Subcutaneous abdominal adipose tissue (tissue), 5 donors: ENCODE measurements at regions not wholly inside any gene's neighbourhood (a gene's known extent, or its start where the extent isn't known, plus 50 kb on each side); places are given as distances from the start of the nearest gene placed in this dataset.

Source experiments
- H3K27ac ChIP-seq: one replicate; pipeline ENCODE4 v1.7.0; 2013; ENCODE audit warnings: low read depth, mild to moderate bottlenecking, inconsistent platforms, low read length, moderate library complexity
- H3K27me3 ChIP-seq, 5 donors: one replicate each; pipeline ENCODE4 v1.7.0; 2013; ENCODE audit warnings: low read length in 5 of 5, inconsistent platforms in 1 of 5; ENCODE audit not compliant: control insufficient read depth in 5 of 5, insufficient read depth in 4 of 5
- H3K36me3 ChIP-seq, 5 donors: one replicate each; pipeline ENCODE4 v1.7.0; 2013; ENCODE audit warnings: low read length in 5 of 5; ENCODE audit not compliant: control insufficient read depth in 5 of 5, insufficient read depth in 5 of 5
- H3K4me1 ChIP-seq, 5 donors: one replicate each; pipeline ENCODE4 v1.7.0; 2013; ENCODE audit warnings: low read length in 5 of 5, mild to moderate bottlenecking in 3 of 5, moderate library complexity in 1 of 5; ENCODE audit not compliant: control insufficient read depth in 5 of 5, insufficient read depth in 5 of 5
- H3K4me3 ChIP-seq, 5 donors: one replicate each; pipeline ENCODE4 v1.7.0; 2013; ENCODE audit warnings: low read length in 5 of 5, low read depth in 1 of 5
- H3K9ac ChIP-seq, 5 donors: one replicate each; pipeline ENCODE4 v1.7.0; 2013; ENCODE audit warnings: low read length in 5 of 5, mild to moderate bottlenecking in 4 of 5, moderate library complexity in 3 of 5
- H3K9me3 ChIP-seq, 5 donors: one replicate each; pipeline ENCODE4 v1.7.0; 2013; ENCODE audit warnings: low read length in 5 of 5; ENCODE audit not compliant: control insufficient read depth in 5 of 5
- donor health status: healthy.
- donor health status: healthy.
- donor health status: healthy.
- donor health status: healthy.
- donor health status: healthy.

- H3K36me3 ChIP-seq: no peaks in the 10 kb centered on the region
These were observed 111.6 kb upstream of the ESRRB start for GRCh38 chr14:76264384-76264783.

GRCh38 chr14:76267322-76268046, 108.5 kb upstream of the ESRRB start:
- no peak overlapping the region for H3K27ac ChIP-seq
- H3K4me1 ChIP-seq: peaks cover 0 to 12% (median 8%) of the 10 kb centered on the region in 5 donors
- no peaks in the 10 kb centered on the region for H3K36me3 ChIP-seq

More at GRCh38 chr14:76264384-76264783, 111.6 kb upstream of the ESRRB start:
- Histone ChIP-seq H3K9me3 (no peaks in the 10 kb centered on the region), H3K4me1 (peaks cover 0 to 12% (median 8%) of the 10 kb centered on the region in 5 donors), H3K9ac (no peak overlapping the region), H3K4me3 (no peak overlapping the region), H3K27ac (no peak overlapping the region), H3K27me3 (no peaks in the 10 kb centered on the region)

GRCh38 chr14:76268047-76268431, 107.9 kb upstream of the ESRRB start:
- Histone ChIP-seq H3K27ac (no peak overlapping the region), H3K36me3 (no peaks in the 10 kb centered on the region), H3K27me3 (no peaks in the 10 kb centered on the region), H3K9me3 (no peaks in the 10 kb centered on the region), H3K4me3 (peak overlapping the region; percentile 64 to 80 (median 71)), H3K9ac (peak overlapping the region in 2 of 5 donors; percentile 52 to 68), H3K4me1 (peaks cover 0 to 12% (median 8%) of the 10 kb centered on the region in 5 donors)

More at GRCh38 chr14:76267322-76268046, 108.5 kb upstream of the ESRRB start:
- Histone ChIP-seq H3K27me3 (no peaks in the 10 kb centered on the region), H3K9ac (peak overlapping the region; percentile 33 to 72 (median 52)), H3K4me3 (peak overlapping the region; percentile 64 to 81 (median 71)), H3K9me3 (no peaks in the 10 kb centered on the region)

GRCh38 chr14:76268700-76269099, 107.2 kb upstream of the ESRRB start:
- H3K36me3 ChIP-seq: no peaks in the 10 kb centered on the region
- H3K9ac ChIP-seq: no peak overlapping the region
- no peak overlapping the region for H3K27ac ChIP-seq
- H3K4me3 ChIP-seq: no peak overlapping the region
- no peaks in the 10 kb centered on the region for H3K27me3 ChIP-seq
- H3K9me3 ChIP-seq: no peaks in the 10 kb centered on the region
- H3K4me1 ChIP-seq: peaks cover 0 to 12% (median 8%) of the 10 kb centered on the region in 5 donors

- H3K27me3 ChIP-seq: no peaks in the 10 kb centered on the region
- no peak overlapping the region for H3K27ac ChIP-seq
These were observed 104.7 kb upstream of the ESRRB start for GRCh38 chr14:76271041-76271755.

GRCh38 chr14:76272349-76272748, 103.6 kb upstream of the ESRRB start:
- Histone ChIP-seq H3K4me3 (no peak overlapping the region), H3K4me1 (peaks cover 0 to 9% (median 6%) of the 10 kb centered on the region in 5 donors), H3K9ac (no peak overlapping the region), H3K36me3 (no peaks in the 10 kb centered on the region), H3K27ac (no peak overlapping the region), H3K27me3 (no peaks in the 10 kb centered on the region), H3K9me3 (no peaks in the 10 kb centered on the region)

More at GRCh38 chr14:76271041-76271755, 104.7 kb upstream of the ESRRB start:
- H3K4me1 ChIP-seq: peaks cover 0 to 12% (median 8%) of the 10 kb centered on the region in 5 donors
- H3K4me3 ChIP-seq: no peak overlapping the region
- H3K9ac ChIP-seq: no peak overlapping the region
- H3K9me3 ChIP-seq: no peaks in the 10 kb centered on the region
- no peaks in the 10 kb centered on the region for H3K36me3 ChIP-seq

GRCh38 chr14:76272774-76273173, 103.2 kb upstream of the ESRRB start:
- H3K9me3 ChIP-seq: no peaks in the 10 kb centered on the region
- peaks cover 0 to 6% (median 4%) of the 10 kb centered on the region in 5 donors for H3K4me1 ChIP-seq
- H3K27ac ChIP-seq: no peak overlapping the region
- no peak overlapping the region for H3K9ac ChIP-seq
- no peak overlapping the region for H3K4me3 ChIP-seq
- H3K36me3 ChIP-seq: no peaks in the 10 kb centered on the region
- no peaks in the 10 kb centered on the region for H3K27me3 ChIP-seq

- no peaks in the 10 kb centered on the region for H3K27me3 ChIP-seq
- H3K9me3 ChIP-seq: no peaks in the 10 kb centered on the region
- H3K9ac ChIP-seq: no peak overlapping the region
- H3K4me1 ChIP-seq: peaks cover 0 to 1% (median 1%) of the 10 kb centered on the region in 5 donors
- H3K36me3 ChIP-seq: no peaks in the 10 kb centered on the region
- no peak overlapping the region for H3K27ac ChIP-seq
- H3K4me3 ChIP-seq: no peak overlapping the region
These were observed 102.6 kb upstream of the ESRRB start for GRCh38 chr14:76273346-76273745.

- Histone ChIP-seq H3K9me3 (no peaks in the 10 kb centered on the region), H3K9ac (no peak overlapping the region), H3K4me3 (no peak overlapping the region), H3K36me3 (no peaks in the 10 kb centered on the region), H3K27ac (no peak overlapping the region), H3K27me3 (peaks cover 0 to 1% (median 0%) of the 10 kb centered on the region in 5 donors), H3K4me1 (no peaks in the 10 kb centered on the region)
These were observed 101.6 kb upstream of the ESRRB start for GRCh38 chr14:76274324-76274723.

- Histone ChIP-seq H3K4me1 (no peaks in the 10 kb centered on the region), H3K9me3 (no peaks in the 10 kb centered on the region), H3K27ac (no peak overlapping the region), H3K27me3 (peaks cover 0 to 4% (median 0%) of the 10 kb centered on the region in 5 donors), H3K36me3 (no peaks in the 10 kb centered on the region), H3K4me3 (no peak overlapping the region), H3K9ac (no peak overlapping the region)
These were observed 98.3 kb upstream of the ESRRB start for GRCh38 chr14:76277586-76278130.
